ENCODE measurements at regions not wholly inside any gene's neighbourhood (a gene's known extent, or its start where the extent isn't known, plus 50 kb on each side); places are given as distances from the start of the nearest gene placed in this dataset.

DNA sequence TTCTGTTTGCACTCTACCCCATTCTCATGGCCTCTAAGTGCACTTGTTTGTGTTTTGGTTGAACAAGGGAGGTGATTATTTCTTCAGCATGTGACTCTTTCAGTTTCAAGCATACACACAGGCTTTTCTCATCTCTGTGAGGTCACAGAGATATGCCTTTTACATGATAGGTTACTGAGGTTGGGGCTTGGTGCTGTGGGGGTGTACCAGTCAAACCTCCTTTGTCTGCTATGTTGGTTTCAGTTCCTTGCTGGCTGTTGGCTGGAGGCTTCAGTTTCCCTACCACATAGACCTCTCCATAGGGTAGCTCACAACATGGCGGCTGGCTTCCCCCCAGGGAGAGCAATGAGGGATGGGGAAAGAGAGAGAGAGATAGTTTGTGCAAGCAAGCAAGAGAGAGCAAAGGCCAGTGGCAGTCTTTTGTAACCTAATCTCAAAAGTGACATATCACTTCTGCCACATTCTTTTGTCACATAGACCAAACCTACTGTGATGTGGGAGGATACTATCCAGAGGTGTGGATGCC lies 96.7 kb upstream of the SEMA6A start:
- Histone ChIP-seq H3K4me1 (ENCODE audit: control insufficient read depth in 1 of 2, insufficient read depth in 2 of 2, low read length in 2 of 2) (peaks cover 0 to 3% of the 10 kb centered on the region in 2 donors), H3K27me3 (ENCODE audit: control insufficient read depth in 1 of 2, insufficient read depth in 2 of 2, low read length in 1 of 2) (no peaks in the 10 kb centered on the region), H3K27ac (ENCODE audit: low read depth in 1 of 2, low read length in 2 of 2) (no peak overlapping the region), H3K9me3 (ENCODE audit: control insufficient read depth, low read length) (no peaks in the 10 kb centered on the region), H3K4me3 (ENCODE audit: low read length in 2 of 2) (no peak overlapping the region), H3K36me3 (ENCODE audit: control insufficient read depth in 1 of 2, insufficient read depth in 2 of 2, low read length in 1 of 2) (no peaks in the 10 kb centered on the region)
- 98 to 100% methylated on average over 1 of the region's 1 CpG for WGBS, 2 donors
- ATAC-seq (ENCODE audit: low FRiP score) (no peak), DNase-seq (no peak)
- intact Hi-C loops (cut with DNase I), result no loop called here

GRCh38 chr5:116669261-116670031 lies 94.8 kb upstream of the SEMA6A start:
- Histone ChIP-seq H3K4me1 (ENCODE audit: control insufficient read depth in 1 of 2, insufficient read depth in 2 of 2, low read length in 2 of 2) (peaks cover 2 to 3% of the 10 kb centered on the region in 2 donors), H3K27ac (ENCODE audit: low read depth in 1 of 2, low read length in 2 of 2) (no peak overlapping the region), H3K9me3 (ENCODE audit: control insufficient read depth, low read length) (no peaks in the 10 kb centered on the region), H3K4me3 (ENCODE audit: low read length in 2 of 2) (no peak overlapping the region), H3K27me3 (ENCODE audit: control insufficient read depth in 1 of 2, insufficient read depth in 2 of 2, low read length in 1 of 2) (no peaks in the 10 kb centered on the region), H3K36me3 (ENCODE audit: control insufficient read depth in 1 of 2, insufficient read depth in 2 of 2, low read length in 1 of 2) (no peaks in the 10 kb centered on the region)
- WGBS, 2 donors, result 44 to 45% methylated on average over 4 of the region's 4 CpGs
- intact Hi-C loops (cut with DNase I), result no loop called here
- ATAC-seq (ENCODE audit: low FRiP score), result no peak
- no peak for DNase-seq

- DNase-seq (no peak), ATAC-seq (ENCODE audit: low FRiP score) (no peak)
- intact Hi-C loops (cut with DNase I), result no loop called here
- no peak overlapping the region for H3K27ac ChIP-seq (ENCODE audit: low read depth in 1 of 2, low read length in 2 of 2)
- H3K27me3 ChIP-seq (ENCODE audit: control insufficient read depth in 1 of 2, insufficient read depth in 2 of 2, low read length in 1 of 2), result no peaks in the 10 kb centered on the region
- no peaks in the 10 kb centered on the region for H3K9me3 ChIP-seq (ENCODE audit: control insufficient read depth, low read length)
- peaks cover 2 to 3% of the 10 kb centered on the region in 2 donors for H3K4me1 ChIP-seq (ENCODE audit: control insufficient read depth in 1 of 2, insufficient read depth in 2 of 2, low read length in 2 of 2)
- H3K36me3 ChIP-seq (ENCODE audit: control insufficient read depth in 1 of 2, insufficient read depth in 2 of 2, low read length in 1 of 2), result no peaks in the 10 kb centered on the region
- no peak overlapping the region for H3K4me3 ChIP-seq (ENCODE audit: low read length in 2 of 2)
- 95 to 100% methylated on average over 1 of the region's 1 CpG for WGBS, 2 donors
Observed at GRCh38 chr5:116668390-116668789, 93.8 kb upstream of the SEMA6A start.

DNA sequence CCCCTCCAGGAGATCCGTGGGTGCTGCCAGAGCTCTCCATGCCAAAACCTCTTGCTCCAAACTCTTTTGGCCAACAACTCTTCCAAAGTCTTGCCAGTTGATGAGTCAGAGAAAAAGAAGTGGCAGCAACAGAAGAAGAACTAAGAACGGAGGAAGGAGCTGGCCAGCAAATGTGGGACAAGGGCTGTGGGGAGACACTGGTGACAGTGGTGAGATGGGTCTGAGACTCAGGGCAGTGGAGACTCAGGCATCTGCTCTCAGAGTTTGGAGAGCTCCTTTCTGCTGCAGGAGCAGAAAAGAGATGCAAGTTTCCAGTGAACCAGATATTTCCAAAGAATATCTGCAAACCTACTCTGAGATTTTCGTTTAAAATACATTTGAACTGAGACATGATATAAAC lies 92.3 kb upstream of the SEMA6A start:
- DNase-seq, result no peak
- Histone ChIP-seq H3K27me3 (ENCODE audit: control insufficient read depth in 1 of 2, insufficient read depth in 2 of 2, low read length in 1 of 2) (no peaks in the 10 kb centered on the region), H3K36me3 (ENCODE audit: control insufficient read depth in 1 of 2, insufficient read depth in 2 of 2, low read length in 1 of 2) (no peaks in the 10 kb centered on the region), H3K9me3 (ENCODE audit: control insufficient read depth, low read length) (peaks cover 3% of the 10 kb centered on the region), H3K27ac (ENCODE audit: low read depth in 1 of 2, low read length in 2 of 2) (no peak overlapping the region), H3K4me3 (ENCODE audit: low read length in 2 of 2) (no peak overlapping the region), H3K4me1 (ENCODE audit: control insufficient read depth in 1 of 2, insufficient read depth in 2 of 2, low read length in 2 of 2) (peaks cover 2 to 3% of the 10 kb centered on the region in 2 donors)
- intact Hi-C loops (cut with DNase I), result no loop called here
- ATAC-seq (ENCODE audit: low FRiP score), result no peak
- WGBS, 2 donors, result 10 to 14% methylated on average over 3 of the region's 3 CpGs

DNA sequence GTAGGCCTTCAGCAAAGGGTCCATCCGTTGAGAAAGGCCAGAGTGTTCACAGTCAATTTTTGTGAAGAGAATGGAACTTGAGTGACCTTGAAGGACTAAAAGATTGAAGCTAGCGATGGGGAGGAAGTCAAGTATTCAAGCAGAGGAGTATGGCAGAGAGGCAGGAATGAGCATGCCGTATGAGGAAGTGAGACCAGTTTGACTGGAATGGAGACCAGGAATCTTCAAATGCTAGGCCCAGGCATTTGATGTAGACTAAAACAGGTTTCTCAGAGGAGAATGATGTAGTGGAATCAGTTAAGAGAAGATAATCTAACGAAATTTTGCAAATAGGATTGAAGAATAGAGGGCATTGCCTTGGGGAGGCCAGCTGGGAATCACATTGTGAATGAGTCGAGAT lies 90.4 kb upstream of the SEMA6A start:
- H3K9me3 ChIP-seq (ENCODE audit: control insufficient read depth, low read length), result peaks cover 10% of the 10 kb centered on the region
- DNase-seq, result no peak
- H3K36me3 ChIP-seq (ENCODE audit: control insufficient read depth in 1 of 2, insufficient read depth in 2 of 2, low read length in 1 of 2), result no peaks in the 10 kb centered on the region
- WGBS, 2 donors, result 75 to 86% methylated on average over 5 of the region's 5 CpGs
- intact Hi-C loops (cut with DNase I), result no loop called here
- no peak overlapping the region for H3K4me3 ChIP-seq (ENCODE audit: low read length in 2 of 2)
- H3K27ac ChIP-seq (ENCODE audit: low read depth in 1 of 2, low read length in 2 of 2), result no peak overlapping the region
- peaks cover 2 to 3% of the 10 kb centered on the region in 2 donors for H3K4me1 ChIP-seq (ENCODE audit: control insufficient read depth in 1 of 2, insufficient read depth in 2 of 2, low read length in 2 of 2)
- no peaks in the 10 kb centered on the region for H3K27me3 ChIP-seq (ENCODE audit: control insufficient read depth in 1 of 2, insufficient read depth in 2 of 2, low read length in 1 of 2)
- ATAC-seq (ENCODE audit: low FRiP score), result no peak

DNA sequence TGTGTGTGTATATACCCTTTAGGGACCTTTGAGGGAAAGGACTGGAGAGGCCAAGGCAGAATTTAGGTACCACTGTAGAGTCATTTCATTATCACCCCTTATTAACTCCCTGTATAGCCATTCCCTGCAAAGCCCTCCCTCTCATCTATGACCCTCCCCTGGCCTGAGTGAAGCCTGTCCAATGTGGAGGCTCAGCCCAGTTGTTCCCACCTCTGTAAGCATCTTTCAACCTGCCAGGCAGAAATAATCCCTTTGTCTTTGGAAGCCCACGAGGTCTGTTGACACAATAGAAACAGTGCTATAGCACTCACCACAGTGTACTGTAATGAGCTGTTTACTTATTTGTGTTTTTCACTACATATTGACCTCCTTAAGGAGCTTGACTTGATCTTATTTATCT lies 88.5 kb upstream of the SEMA6A start:
- Histone ChIP-seq H3K27me3 (ENCODE audit: control insufficient read depth in 1 of 2, insufficient read depth in 2 of 2, low read length in 1 of 2) (no peaks in the 10 kb centered on the region), H3K27ac (ENCODE audit: low read depth in 1 of 2, low read length in 2 of 2) (no peak overlapping the region), H3K36me3 (ENCODE audit: control insufficient read depth in 1 of 2, insufficient read depth in 2 of 2, low read length in 1 of 2) (no peaks in the 10 kb centered on the region), H3K4me3 (ENCODE audit: low read length in 2 of 2) (no peak overlapping the region), H3K9me3 (ENCODE audit: control insufficient read depth, low read length) (peaks cover 10% of the 10 kb centered on the region), H3K4me1 (ENCODE audit: control insufficient read depth in 1 of 2, insufficient read depth in 2 of 2, low read length in 2 of 2) (peaks cover 0 to 2% of the 10 kb centered on the region in 2 donors)
- intact Hi-C loops (cut with DNase I), result no loop called here
- WGBS, 2 donors, result 65 to 86% methylated on average over 1 of the region's 1 CpG
- ATAC-seq (ENCODE audit: low FRiP score) (no peak), DNase-seq (no peak)

DNA sequence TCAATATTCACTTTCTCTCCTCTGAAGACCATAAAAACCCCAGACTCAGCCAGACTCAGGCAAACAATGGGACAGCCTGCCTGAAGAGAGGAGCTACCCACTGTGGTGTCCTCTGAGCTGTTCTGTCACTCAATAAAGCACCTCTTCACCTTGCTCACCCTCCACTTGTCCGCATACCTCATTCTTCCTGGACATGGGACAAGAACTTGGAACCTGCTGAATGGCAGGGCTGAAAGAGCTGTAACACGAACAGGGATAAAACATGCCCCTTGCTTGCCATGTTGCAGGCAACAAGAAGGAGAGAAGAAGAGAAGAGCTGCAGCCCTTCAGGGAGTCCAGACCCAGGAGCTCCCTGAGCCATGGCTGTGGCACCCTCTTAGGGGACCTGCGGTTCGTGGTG lies 86.8 kb upstream of the SEMA6A start:
- H3K4me3 ChIP-seq (ENCODE audit: low read length in 2 of 2), result no peak overlapping the region
- H3K4me1 ChIP-seq (ENCODE audit: control insufficient read depth in 1 of 2, insufficient read depth in 2 of 2, low read length in 2 of 2), result peaks cover 0 to 2% of the 10 kb centered on the region in 2 donors
- H3K9me3 ChIP-seq (ENCODE audit: control insufficient read depth, low read length), result peaks cover 10% of the 10 kb centered on the region
- no peak overlapping the region for H3K27ac ChIP-seq (ENCODE audit: low read depth in 1 of 2, low read length in 2 of 2)
- ATAC-seq (ENCODE audit: low FRiP score) (no peak), DNase-seq (no peak)
- intact Hi-C loops (cut with DNase I), result no loop called here
- no peaks in the 10 kb centered on the region for H3K36me3 ChIP-seq (ENCODE audit: control insufficient read depth in 1 of 2, insufficient read depth in 2 of 2, low read length in 1 of 2)
- WGBS, 2 donors, result 73 to 87% methylated on average over 4 of the region's 4 CpGs
- H3K27me3 ChIP-seq (ENCODE audit: control insufficient read depth in 1 of 2, insufficient read depth in 2 of 2, low read length in 1 of 2), result no peaks in the 10 kb centered on the region

DNA sequence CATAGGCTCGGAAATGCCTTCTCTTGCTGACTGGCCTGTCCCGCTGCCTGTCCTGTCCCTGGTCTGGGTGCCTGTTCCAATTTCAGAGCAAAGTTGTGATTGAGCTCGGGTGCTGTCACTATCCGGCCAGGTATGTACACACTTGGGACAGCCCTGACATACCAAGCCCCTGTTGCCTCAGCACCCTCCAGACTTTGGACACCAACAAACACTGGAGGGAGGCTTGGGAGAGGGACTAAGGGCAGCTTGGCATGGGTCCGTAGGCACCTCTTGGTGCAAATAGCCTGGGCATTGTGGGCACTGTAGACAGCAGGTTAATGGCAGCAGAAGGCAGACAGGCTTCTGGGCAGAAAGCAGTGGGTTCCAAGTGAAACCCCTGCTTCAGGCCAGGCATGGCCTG lies 86.3 kb upstream of the SEMA6A start:
- H3K27ac ChIP-seq (ENCODE audit: low read depth in 1 of 2, low read length in 2 of 2), result no peak overlapping the region
- H3K4me3 ChIP-seq (ENCODE audit: low read length in 2 of 2), result no peak overlapping the region
- H3K4me1 ChIP-seq (ENCODE audit: control insufficient read depth in 1 of 2, insufficient read depth in 2 of 2, low read length in 2 of 2), result peaks cover 0 to 1% of the 10 kb centered on the region in 2 donors
- no peaks in the 10 kb centered on the region for H3K36me3 ChIP-seq (ENCODE audit: control insufficient read depth in 1 of 2, insufficient read depth in 2 of 2, low read length in 1 of 2)
- 94 to 97% methylated on average over 5 of the region's 5 CpGs for WGBS, 2 donors
- no peak for DNase-seq
- intact Hi-C loops (cut with DNase I), result no loop called here
- peaks cover 10% of the 10 kb centered on the region for H3K9me3 ChIP-seq (ENCODE audit: control insufficient read depth, low read length)
- ATAC-seq (ENCODE audit: low FRiP score), result peak; percentile 26
- H3K27me3 ChIP-seq (ENCODE audit: control insufficient read depth in 1 of 2, insufficient read depth in 2 of 2, low read length in 1 of 2), result no peaks in the 10 kb centered on the region

DNA sequence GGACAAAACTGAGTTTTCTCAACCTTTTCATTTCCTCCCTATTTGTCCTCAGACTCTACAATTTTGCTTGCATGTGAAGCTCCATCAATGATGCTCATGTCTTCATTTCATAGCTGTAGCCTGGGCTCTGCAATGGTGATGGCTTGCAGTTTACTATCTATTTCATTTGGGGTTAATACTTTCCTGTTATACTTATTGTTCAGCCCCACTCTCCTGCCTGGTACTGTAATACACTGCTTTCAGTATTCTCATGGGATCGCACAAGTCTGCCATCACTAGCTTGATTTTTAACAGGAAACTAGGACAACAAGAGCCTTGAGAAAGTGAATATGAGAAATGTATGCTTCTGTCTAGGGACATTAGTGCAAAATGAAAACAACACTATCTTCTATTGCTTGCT lies 84.2 kb upstream of the SEMA6A start:
- Histone ChIP-seq H3K36me3 (ENCODE audit: control insufficient read depth in 1 of 2, insufficient read depth in 2 of 2, low read length in 1 of 2) (no peaks in the 10 kb centered on the region), H3K4me3 (ENCODE audit: low read length in 2 of 2) (no peak overlapping the region), H3K4me1 (ENCODE audit: control insufficient read depth in 1 of 2, insufficient read depth in 2 of 2, low read length in 2 of 2) (no peaks in the 10 kb centered on the region), H3K27me3 (ENCODE audit: control insufficient read depth in 1 of 2, insufficient read depth in 2 of 2, low read length in 1 of 2) (no peaks in the 10 kb centered on the region), H3K27ac (ENCODE audit: low read depth in 1 of 2, low read length in 2 of 2) (no peak overlapping the region), H3K9me3 (ENCODE audit: control insufficient read depth, low read length) (peaks cover 10% of the 10 kb centered on the region)
- 68 to 74% methylated on average over 1 of the region's 1 CpG for WGBS, 2 donors
- DNase-seq (no peak), ATAC-seq (ENCODE audit: low FRiP score) (no peak)
- intact Hi-C loops (cut with DNase I), result no loop called here

All from aorta (tissue), 5 donors.